Endodermal cell (in vitro differentiated cells): ENCODE measurements at regions not wholly inside any gene's neighbourhood (a gene's known extent, or its start where the extent isn't known, plus 50 kb on each side); places are given as distances from the start of the nearest gene placed in this dataset.

ENCODE experiments used
- DNase-seq: peaks from one replicate; pipeline ENCODE4 v3.0.0-alpha.2; 2017
- H3K27ac ChIP-seq: 2 replicates; pipeline ENCODE4 v1.5.1; 2013; ENCODE audit warnings: mild to moderate bottlenecking, low read depth, low read length, moderate library complexity
- H3K27me3 ChIP-seq: 2 replicates; pipeline ENCODE4 v1.6.1; 2013; ENCODE audit warnings: mild to moderate bottlenecking, low read length, moderate library complexity; ENCODE audit not compliant: insufficient read depth, control insufficient read depth, poor library complexity, severe bottlenecking
- H3K36me3 ChIP-seq: 2 replicates; pipeline ENCODE4 v1.7.0; 2013; ENCODE audit warnings: mild to moderate bottlenecking, low read length, moderate library complexity; ENCODE audit not compliant: control insufficient read depth, insufficient read depth
- H3K4me1 ChIP-seq: one replicate; pipeline ENCODE4 v1.7.0; 2013; ENCODE audit warnings: low read length; ENCODE audit not compliant: control insufficient read depth, insufficient read depth
- H3K4me3 ChIP-seq: 2 replicates; pipeline ENCODE4 v1.5.1; 2013; ENCODE audit warnings: mild to moderate bottlenecking, low read length, moderate library complexity
- H3K9ac ChIP-seq: 2 replicates; pipeline ENCODE4 v1.6.1; 2013; ENCODE audit warnings: mild to moderate bottlenecking, low read length, moderate library complexity; ENCODE audit not compliant: poor library complexity, severe bottlenecking; ENCODE audit errors: extremely low read depth
- H3K9me3 ChIP-seq: 2 replicates; pipeline ENCODE4 v1.6.1; 2013; ENCODE audit warnings: mild to moderate bottlenecking, low read length, moderate library complexity; ENCODE audit not compliant: control insufficient read depth
- H3K27ac Mint-ChIP-seq: 2 replicates; pipeline ENCODE4 v1.8.0; 2020; ENCODE audit warnings: mixed read lengths
- H3K27me3 Mint-ChIP-seq: 2 replicates; pipeline ENCODE4 v1.8.0; 2021; ENCODE audit warnings: mild to moderate bottlenecking, mixed read lengths; ENCODE audit not compliant: insufficient read depth
- H3K36me3 Mint-ChIP-seq: 2 replicates; pipeline ENCODE4 v1.8.0; 2020; ENCODE audit warnings: low read depth, mixed read lengths
- H3K4me1 Mint-ChIP-seq: 2 replicates; pipeline ENCODE4 v1.8.0; 2020; ENCODE audit warnings: mixed read lengths
- H3K4me3 Mint-ChIP-seq: 2 replicates; pipeline ENCODE4 v1.8.0; 2020; ENCODE audit warnings: mild to moderate bottlenecking, moderate library complexity, mixed read lengths
- H3K9me3 Mint-ChIP-seq: 2 replicates; pipeline ENCODE4 v1.8.0; 2020; ENCODE audit warnings: mild to moderate bottlenecking, mixed read lengths
- WGBS, 2 experiments: methylation state at CpG; one replicate each; pipeline versions ENCODE4 v1.1.5 to v1.1.7; 2013; ENCODE audit warnings: missing lambda C conversion rate in 2 of 2, mixed read lengths in 1 of 2; ENCODE audit not compliant: insufficient coverage in 1 of 2, insufficient read length in 1 of 2; 5-methylcytosine and 5-hydroxymethylcytosine counted together
- TF ChIP-seq, protein P1 (sequence below): fragments of 200-600 bp; sonication (generic); conservative IDR thresholded peaks from 2 replicates; pipeline ENCODE4 v1.5.0; 2021; ENCODE audit warnings: antibody characterized with exemption, mild to moderate bottlenecking

DNA sequence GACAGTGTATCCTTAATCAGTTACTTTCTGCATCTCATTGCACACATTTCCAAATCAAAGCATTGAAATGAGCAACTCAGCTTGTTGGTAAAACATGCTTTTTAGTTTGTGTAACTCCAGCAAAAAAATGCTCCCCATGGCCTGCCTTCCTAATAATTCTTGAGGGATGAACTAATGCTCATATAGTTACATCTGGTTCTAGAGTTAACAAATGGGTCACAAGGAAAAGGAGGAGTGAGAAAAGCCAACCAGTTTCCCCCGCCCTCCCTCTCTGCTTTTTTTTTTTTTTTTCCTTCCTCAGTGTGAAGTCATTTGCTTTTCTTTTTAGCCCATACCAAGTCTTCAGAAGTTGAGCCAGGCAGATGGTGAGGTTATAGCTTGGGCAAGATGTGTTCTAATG, 231.7 kb downstream of the MTX2 start:
- H3K36me3 Mint-ChIP-seq, result no peaks in the 10 kb centered on the region
- Histone ChIP-seq H3K4me1 (no peaks in the 10 kb centered on the region), H3K36me3 (no peaks in the 10 kb centered on the region), H3K4me3 (no peak overlapping the region), H3K9ac (no peak overlapping the region), H3K27me3 (no peaks in the 10 kb centered on the region), H3K27ac (no peak overlapping the region), H3K9me3 (no peaks in the 10 kb centered on the region)
- DNase-seq, result no peak
- no peaks in the 10 kb centered on the region for H3K9me3 Mint-ChIP-seq
- H3K4me1 Mint-ChIP-seq, result no peaks in the 10 kb centered on the region
- peaks cover 39% of the 10 kb centered on the region for H3K27me3 Mint-ChIP-seq
- WGBS, 2 experiments, result 80% methylated on average over 1 of the region's 1 CpG; no CpG with 5 or more reads in 1 of the 2 experiments
- H3K27ac Mint-ChIP-seq, result no peak overlapping the region
- TF ChIP-seq, protein P1, sequence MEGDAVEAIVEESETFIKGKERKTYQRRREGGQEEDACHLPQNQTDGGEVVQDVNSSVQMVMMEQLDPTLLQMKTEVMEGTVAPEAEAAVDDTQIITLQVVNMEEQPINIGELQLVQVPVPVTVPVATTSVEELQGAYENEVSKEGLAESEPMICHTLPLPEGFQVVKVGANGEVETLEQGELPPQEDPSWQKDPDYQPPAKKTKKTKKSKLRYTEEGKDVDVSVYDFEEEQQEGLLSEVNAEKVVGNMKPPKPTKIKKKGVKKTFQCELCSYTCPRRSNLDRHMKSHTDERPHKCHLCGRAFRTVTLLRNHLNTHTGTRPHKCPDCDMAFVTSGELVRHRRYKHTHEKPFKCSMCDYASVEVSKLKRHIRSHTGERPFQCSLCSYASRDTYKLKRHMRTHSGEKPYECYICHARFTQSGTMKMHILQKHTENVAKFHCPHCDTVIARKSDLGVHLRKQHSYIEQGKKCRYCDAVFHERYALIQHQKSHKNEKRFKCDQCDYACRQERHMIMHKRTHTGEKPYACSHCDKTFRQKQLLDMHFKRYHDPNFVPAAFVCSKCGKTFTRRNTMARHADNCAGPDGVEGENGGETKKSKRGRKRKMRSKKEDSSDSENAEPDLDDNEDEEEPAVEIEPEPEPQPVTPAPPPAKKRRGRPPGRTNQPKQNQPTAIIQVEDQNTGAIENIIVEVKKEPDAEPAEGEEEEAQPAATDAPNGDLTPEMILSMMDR, result no peak
- H3K4me3 Mint-ChIP-seq, result no peak overlapping the region

DNA sequence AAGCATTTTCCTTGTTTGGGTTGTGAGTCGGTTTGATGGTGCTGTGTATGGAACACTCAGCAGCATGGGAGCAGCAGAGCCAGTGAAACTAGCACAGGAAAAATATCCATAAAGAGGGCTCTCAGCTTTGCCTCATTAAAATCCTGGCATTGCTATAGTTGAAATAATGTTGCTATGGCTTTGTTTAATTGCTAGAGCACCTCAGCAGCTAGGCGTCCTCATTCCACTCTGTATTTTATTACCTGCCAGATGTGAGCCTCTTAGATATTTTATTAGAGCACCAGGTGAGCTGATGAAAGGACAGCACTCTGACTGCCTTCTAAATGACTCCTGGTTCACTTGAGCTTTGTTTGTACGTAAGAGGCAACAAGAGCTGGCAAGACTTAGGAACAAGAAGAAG, 232.4 kb downstream of the MTX2 start:
- Histone ChIP-seq H3K4me1 (no peaks in the 10 kb centered on the region), H3K4me3 (no peak overlapping the region), H3K9ac (no peak overlapping the region), H3K36me3 (no peaks in the 10 kb centered on the region), H3K27me3 (no peaks in the 10 kb centered on the region), H3K27ac (no peak overlapping the region), H3K9me3 (no peaks in the 10 kb centered on the region)
- H3K4me3 Mint-ChIP-seq, result no peak overlapping the region
- H3K9me3 Mint-ChIP-seq, result no peaks in the 10 kb centered on the region
- no peaks in the 10 kb centered on the region for H3K4me1 Mint-ChIP-seq
- no peak overlapping the region for H3K27ac Mint-ChIP-seq
- TF ChIP-seq, protein P1, result no peak
- H3K27me3 Mint-ChIP-seq, result peaks cover 36% of the 10 kb centered on the region
- no peaks in the 10 kb centered on the region for H3K36me3 Mint-ChIP-seq
- 87 to 88% methylated on average over 3 of the region's 3 CpGs for WGBS, 2 experiments
- DNase-seq, result no peak

DNA sequence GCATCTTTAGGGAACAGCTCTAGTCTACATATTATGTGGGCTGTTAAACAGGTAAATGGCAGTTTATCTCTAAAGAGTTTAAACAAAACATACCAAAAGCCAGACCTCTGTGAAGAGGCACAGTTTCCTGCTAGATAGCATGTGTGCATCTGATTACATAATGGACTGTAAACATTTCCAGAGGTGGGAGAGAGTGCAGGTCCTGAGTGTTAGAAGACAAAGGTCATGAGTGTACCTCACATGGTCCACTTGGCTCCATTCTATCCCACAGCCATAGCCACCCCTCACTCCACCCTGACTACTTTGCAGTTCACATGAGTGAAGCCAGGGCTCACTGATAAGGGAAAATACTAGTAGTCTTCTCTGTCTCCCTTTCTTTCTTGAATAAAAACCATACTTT, 233.4 kb downstream of the MTX2 start:
- H3K4me1 ChIP-seq, result peaks cover 1% of the 10 kb centered on the region
- H3K9ac ChIP-seq, result no peak overlapping the region
- peaks cover 36% of the 10 kb centered on the region for H3K27me3 Mint-ChIP-seq
- no peaks in the 10 kb centered on the region for H3K9me3 ChIP-seq
- no peak overlapping the region for H3K4me3 Mint-ChIP-seq
- H3K27me3 ChIP-seq, result no peaks in the 10 kb centered on the region
- H3K27ac Mint-ChIP-seq, result no peak overlapping the region
- DNase-seq, result no peak
- no peaks in the 10 kb centered on the region for H3K4me1 Mint-ChIP-seq
- H3K36me3 ChIP-seq, result no peaks in the 10 kb centered on the region
- H3K4me3 ChIP-seq, result no peak overlapping the region
- H3K27ac ChIP-seq, result no peak overlapping the region
- H3K36me3 Mint-ChIP-seq, result no peaks in the 10 kb centered on the region
- TF ChIP-seq, protein P1, result no peak
- no peaks in the 10 kb centered on the region for H3K9me3 Mint-ChIP-seq
